22Rv1 (cell line): ENCODE measurements at regions not wholly inside any gene's neighbourhood (a gene's known extent, or its start where the extent isn't known, plus 50 kb on each side); places are given as distances from the start of the nearest gene placed in this dataset.
A peak's percentile ranks its signal among the peaks of the same experiment; 100 is the strongest.
"Not testable (repeated sequence)": the region's sequence is repeated elsewhere in the genome, so short reads cannot be mapped to it uniquely, and the experiment has no call there.

Source experiments
- ZFX ChIP-seq: fragments of 450-650 bp; IDR thresholded peaks from 2 replicates; pipeline ENCODE4 v1.6.1; 2017; ENCODE audit warnings: antibody characterized with exemption, borderline replicate concordance
- TF ChIP-seq, protein P1 (sequence below): fragments of 450-650 bp; IDR thresholded peaks from 2 replicates; pipeline ENCODE4 v1.5.1; 2017; ENCODE audit warnings: mild to moderate bottlenecking

DNA sequence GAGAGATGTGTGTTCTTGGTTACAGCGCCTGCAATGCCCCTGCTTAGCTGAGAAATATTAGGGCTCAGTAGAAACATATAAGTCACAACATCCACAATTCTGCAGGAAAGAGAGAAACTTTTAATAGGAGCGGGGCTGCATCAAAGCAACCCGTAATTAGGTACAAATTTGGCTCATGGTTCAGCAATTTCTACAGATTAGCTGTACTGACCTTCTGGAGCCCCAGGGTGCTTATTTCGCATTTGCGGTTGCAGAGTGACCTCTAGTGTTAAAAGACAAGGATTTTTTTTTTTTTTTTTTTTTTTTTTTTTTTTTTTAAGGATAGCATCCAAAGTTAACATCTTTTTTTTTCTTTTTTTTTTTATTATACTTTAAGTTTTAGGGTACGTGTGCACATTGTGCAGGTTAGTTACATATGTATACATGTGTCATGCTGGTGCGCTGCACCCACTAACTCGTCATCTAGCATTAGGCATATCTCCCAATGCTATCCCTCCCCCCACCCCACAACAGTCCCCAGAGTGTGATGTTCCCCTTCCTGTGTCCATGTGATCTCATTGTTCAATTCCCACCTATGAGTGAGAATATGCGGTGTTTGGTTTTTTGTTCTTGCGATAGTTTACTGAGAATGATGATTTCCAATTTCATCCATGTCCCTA lies 334.7 kb downstream of the ARRDC4 start:
- TF ChIP-seq, protein P1, sequence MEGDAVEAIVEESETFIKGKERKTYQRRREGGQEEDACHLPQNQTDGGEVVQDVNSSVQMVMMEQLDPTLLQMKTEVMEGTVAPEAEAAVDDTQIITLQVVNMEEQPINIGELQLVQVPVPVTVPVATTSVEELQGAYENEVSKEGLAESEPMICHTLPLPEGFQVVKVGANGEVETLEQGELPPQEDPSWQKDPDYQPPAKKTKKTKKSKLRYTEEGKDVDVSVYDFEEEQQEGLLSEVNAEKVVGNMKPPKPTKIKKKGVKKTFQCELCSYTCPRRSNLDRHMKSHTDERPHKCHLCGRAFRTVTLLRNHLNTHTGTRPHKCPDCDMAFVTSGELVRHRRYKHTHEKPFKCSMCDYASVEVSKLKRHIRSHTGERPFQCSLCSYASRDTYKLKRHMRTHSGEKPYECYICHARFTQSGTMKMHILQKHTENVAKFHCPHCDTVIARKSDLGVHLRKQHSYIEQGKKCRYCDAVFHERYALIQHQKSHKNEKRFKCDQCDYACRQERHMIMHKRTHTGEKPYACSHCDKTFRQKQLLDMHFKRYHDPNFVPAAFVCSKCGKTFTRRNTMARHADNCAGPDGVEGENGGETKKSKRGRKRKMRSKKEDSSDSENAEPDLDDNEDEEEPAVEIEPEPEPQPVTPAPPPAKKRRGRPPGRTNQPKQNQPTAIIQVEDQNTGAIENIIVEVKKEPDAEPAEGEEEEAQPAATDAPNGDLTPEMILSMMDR: peak; percentile 66
- TF ChIP-seq ZFX: not testable (repeated sequence)
